ENCODE measurements at regions not wholly inside any gene's neighbourhood (a gene's known extent, or its start where the extent isn't known, plus 50 kb on each side); places are given as distances from the start of the nearest gene placed in this dataset.
A peak's percentile ranks its signal among the peaks of the same experiment; 100 is the strongest.

DNA sequence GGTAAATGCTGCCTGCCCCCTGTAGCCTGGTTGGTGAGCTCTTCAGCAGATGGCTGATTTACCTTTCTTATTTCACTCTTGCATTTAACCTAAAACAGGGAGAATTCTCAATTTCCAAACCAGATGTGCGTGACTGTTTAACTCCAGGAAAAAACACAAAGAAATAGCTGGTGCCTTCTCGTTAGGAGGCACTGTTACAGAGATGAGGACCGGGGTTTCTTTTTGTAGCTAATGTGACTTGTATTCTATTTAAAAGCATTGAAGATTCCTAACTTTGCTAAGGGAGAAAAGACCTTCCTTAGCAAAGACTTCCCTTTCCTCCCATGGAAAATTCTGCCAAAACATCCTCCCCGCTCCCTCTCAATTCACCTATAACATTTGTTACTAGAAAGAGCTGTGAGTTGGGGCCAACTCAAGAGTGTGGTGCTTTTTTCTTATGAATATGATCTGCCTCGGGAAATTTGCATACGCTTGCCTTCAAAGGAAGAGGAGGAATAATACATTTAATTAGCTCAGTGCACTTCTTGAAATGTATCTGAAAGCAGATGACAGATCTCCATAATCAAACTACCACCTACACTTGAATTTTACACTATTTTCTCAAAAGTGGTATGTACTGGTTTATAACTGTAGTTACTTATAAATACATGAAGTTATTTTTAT is 102.0 kb upstream of the ARID2 start:
- DNase-seq (ENCODE audit: low read depth), result no peak

DNA sequence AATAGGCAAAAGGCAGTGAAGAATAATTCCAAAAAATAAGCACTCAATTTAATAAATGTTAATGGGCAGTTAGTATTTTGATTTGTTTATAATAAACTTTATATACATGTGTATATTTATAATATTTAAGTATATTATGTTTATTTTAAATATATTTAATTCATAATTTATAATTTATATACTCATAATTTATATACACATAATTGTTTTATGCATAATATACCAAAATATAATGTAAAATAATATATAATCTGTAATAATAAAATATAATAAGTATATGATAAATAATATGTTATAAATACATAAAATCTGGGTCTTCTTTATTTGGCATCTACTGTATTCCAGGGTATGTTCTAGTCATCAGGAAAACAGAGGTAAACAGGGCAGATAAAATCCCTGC is 100.2 kb upstream of the ARID2 start:
- no peak for DNase-seq (ENCODE audit: low read depth)

DNA sequence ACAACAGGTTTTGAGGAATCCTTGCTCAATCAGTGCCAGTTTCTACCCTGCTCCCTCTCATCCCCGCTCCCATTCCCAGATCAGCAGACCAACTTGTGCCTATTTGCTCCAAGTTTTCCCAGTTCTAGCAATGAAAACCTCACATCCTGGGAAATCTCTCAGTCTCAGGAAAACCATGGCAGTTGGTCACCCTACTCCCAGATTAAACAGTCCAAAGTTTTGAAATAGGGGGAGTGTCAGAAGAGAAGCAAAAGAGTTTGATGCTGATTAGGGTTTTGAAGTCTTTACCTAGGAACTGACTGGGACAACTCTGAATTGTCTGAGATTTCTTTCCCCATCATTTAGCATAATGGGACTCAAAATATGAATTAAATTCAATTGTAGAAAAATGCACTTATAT is 95.8 kb upstream of the ARID2 start:
- no peak for DNase-seq (ENCODE audit: low read depth)

DNA sequence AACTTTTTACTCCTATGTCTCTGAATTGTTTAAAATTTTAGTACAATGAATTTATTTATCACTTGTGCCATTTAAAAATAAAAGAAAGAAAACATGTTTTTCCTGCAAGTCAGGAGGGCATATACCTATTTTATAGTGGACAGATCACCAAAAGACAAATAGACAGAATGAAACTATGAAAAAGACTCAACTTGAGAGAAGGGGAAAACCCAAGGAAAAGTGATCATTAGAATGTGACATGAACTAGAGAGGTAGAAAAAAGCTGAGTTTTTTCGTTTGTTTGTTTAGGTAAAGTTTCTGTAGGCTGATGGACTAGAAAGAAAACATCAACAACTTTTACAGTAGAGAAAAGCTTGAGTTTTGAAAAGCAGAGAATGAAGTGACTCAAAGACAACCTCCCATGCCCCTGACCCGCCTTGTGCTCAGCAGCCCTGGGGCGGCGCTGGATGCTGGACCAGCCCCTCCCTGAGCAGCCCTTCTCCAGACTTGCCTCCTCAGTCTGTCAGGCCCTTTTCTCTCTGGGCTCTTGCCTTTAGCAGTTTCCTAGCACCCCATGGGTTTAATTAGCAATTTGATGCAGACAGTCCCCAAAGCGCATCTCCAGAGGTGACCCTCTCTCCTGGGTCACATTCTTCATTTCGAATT is 95.1 kb upstream of the ARID2 start:
- no peak for DNase-seq (ENCODE audit: low read depth)

DNA sequence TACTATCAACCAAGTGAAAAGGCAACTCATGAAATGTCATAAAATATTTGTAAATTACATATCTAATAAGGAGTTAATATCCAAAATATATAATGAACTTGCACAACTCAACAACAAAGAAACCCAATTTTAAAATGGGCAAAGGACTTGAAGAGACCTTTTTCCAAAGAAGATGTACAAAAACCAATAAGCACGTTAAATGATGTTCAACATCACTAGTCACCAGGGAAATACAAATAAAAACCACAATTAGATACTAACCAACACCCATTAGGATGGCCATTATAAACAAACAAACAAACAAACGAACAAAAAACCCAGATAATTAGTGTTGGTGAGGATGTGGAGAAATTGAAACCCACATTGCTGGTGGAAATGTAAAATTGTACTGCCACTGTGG is 92.3 kb upstream of the ARID2 start:
- no peak for DNase-seq (ENCODE audit: low read depth)

DNA sequence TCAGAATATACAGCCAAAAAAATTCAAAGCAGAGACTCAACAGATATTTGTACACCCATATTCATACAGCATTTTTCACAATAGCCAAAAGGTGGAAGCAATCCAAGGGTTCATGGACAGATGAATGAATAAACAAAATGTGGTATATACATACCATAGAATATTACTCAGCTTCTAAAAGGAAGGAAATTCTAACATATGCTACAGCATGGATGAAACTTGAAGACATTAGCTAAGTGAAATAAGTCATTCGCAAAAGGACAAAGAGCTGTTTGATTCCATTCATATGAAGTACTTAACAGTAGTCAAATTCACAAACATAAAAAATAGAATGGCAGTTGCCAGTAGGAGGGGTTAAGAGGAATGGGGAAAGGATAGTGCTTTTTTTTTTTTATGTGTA is 91.8 kb upstream of the ARID2 start:
- DNase-seq (ENCODE audit: low read depth), result peak; percentile 77

DNA sequence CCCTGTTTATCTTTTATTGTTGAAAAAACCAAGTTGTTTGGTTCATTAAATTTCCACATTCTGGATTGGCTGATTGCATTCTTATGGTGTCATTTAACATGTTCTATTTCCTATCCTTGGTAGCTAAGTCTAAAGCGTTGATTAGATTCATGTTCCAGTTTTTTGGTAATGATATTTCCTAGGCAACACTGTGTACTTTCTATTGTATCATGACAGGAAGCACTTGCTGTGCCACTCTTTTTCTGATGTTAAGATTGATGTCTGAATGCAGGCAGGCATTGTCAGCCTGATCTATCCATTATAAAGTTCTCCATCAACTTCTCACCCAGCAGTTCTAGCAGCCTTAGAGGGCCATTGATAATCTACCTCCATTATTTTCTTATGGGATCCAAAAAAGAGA is 91.1 kb upstream of the ARID2 start:
- no peak for DNase-seq (ENCODE audit: low read depth)

DNA sequence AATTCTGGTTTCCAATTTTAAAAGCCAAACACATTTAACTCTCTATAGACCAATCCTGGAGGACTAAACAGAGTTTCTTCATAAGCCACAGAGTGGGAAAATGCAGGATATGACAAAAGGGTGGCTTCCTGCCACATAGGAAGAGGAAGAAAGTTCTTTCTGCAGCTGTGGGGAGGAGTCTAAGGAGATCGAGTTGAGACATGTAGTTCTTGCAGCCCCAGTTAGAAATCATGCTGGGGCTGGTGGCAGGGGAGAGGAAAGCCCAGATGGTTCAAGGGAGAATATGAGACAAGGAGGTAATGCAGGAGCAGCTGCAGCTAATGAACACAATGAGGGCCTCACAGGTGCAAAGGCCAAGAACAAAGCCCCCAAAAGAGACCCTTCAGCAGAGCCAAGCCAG is 85.0 kb upstream of the ARID2 start:
- DNase-seq (ENCODE audit: low read depth), result no peak

DNA sequence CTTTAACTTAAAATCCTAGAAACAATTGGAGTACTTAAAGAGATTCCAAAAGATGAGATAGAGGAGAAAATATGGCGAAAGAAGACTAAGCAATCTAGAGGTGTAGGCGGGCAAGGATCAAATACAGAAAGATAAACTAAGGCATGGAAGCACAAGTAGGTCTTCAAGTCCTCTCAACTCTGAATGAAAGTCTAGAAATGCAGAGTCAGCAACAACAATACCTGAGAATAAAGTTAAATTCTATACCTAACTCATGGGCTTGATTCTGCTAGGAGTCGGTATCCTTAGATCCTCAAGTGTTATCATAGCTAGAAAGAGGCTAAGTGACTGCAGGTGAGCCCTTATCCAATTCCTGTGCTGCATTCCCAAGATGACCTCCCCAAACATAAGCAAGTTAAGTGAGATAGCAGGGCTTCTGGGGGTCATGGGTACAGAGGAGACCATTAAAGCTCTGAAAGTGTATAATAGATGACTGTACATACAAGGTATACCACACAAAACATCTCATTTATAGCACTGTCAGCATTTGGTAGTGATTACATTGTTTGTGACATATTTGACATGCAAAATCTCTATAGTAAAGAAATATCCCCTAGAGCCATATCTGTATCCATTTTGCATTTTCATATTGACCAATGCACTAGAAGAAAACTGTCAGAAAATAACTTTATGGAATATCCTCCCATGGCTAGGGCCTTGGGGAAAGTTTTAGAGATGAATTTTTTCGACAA is 82.5 kb upstream of the ARID2 start:
- no peak for DNase-seq (ENCODE audit: low read depth)

DNA sequence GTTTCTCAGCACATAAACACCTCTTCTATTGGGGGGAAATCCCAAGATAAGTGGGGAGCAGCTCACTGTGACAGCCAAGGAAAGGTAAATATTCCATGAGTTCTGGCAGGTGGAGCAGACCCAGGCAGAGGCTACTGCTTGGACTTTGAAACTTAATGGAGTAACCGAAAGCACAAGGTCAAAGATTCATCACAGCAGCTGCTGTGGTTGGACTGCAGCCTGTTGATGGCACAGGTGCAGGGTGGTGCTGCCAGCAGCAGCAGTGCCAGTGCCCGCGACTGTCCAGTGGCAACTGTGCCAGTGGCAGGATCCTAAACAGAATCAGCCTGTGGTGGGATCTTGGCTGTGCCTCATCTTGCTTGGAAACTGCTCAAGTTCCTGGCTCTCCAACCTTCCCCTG is 81.4 kb upstream of the ARID2 start:
- no peak for DNase-seq (ENCODE audit: low read depth)

DNA sequence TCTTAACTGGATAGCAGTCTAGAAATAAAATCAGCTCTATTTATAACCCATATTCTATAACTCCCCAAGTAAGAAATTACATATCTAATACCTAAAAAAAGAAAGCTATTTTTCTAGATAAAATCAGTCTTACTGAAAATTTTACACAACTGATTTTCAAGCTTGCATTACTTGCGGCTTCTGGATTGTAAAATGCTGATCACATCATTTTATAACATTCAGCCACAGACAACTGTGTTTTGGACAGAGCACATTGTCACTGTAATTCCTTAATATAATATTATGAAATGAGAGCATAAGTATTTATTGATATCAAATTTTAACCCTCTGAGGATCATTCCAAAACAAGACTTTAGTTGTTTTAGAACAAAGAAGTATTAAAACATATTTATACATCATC is 78.5 kb upstream of the ARID2 start:
- no peak for DNase-seq (ENCODE audit: low read depth)

DNA sequence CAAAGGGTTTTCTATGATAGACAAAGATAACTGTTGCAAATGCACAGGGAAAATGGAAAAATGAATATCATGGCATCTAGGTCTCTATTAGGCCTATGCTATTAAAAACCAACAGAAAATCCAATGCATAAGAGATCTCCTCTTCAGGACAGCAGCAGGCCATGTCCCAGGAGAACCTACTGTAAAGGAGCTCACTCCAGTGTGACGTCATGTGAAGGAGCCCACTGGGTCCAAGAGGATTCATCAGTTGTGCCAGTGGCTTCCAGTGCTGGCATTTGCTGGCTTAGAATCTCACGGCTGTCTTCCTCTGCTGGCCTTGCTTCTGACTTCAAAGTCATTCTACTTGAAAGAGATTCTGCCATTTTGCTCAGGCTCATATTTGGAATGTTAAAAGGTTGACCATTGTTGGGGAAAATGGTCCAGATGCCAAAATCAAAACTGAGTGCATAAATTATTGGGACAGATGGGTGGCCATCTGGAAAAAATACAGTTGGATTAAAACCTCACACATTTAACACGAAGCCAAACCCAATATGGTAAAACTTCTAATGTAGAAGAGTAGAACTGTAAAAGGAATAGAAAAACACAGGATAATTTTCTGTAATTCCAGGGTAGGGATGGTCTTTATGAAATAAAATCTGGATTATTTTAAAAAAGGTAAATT is 75.4 kb upstream of the ARID2 start:
- no peak for DNase-seq (ENCODE audit: low read depth)

DNA sequence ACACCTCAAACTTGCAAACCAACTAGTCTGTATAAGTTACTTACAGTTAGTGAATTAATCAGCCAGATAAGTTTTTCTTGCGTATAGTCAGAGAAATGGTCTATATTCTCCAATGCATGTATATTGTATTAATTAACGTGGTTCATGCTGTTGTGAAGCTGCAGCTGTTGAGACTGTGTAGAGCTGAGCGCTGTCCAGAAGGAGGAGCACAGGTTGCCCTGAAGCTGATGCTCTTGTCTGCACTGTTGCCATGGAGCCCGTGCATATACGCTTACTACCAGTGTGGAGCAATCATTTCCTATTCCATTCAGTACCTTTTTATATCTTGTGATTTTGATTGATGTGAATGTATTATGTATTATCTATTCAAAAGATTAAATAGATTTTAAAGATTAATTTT is 74.3 kb upstream of the ARID2 start:
- no peak for DNase-seq (ENCODE audit: low read depth)

DNA sequence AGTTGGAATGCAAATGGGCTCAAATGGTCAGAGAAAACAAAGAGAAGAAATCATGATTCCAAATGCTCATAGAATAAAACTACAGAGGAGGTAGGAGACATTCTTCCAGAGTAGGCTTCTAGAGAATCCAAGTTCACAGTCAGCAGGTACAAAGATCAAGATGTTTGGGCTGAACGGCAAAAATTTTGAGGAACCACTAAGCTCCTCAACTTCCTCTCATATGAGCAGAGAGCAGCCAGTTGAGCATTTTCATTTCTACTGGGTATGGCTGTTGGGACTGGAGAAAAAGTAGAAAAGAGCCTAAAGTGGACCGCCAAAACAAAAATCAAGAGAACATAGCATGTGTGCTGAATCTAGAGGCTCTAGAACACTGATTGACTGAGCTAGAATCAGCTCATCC is 73.8 kb upstream of the ARID2 start:
- no peak for DNase-seq (ENCODE audit: low read depth)

DNA sequence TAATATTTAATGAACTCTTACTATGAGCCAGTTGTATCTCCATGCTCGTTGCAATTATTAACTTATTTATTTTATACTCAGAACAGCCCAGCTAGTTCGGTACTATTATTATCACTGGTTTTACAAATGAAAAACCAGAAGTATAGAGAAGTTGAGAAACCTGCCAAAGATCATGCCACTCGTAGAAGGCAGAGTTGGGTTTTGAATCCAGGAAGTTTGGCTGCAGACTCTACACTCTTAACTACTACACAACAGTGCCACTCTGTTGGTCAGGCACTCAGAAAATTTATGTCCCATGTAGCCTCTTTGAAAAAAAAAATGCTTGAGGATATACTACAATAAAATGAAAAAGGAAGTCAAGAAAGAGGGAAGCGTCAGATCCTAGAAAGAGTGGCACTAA is 71.5 kb upstream of the ARID2 start:
- no peak for DNase-seq (ENCODE audit: low read depth)

DNA sequence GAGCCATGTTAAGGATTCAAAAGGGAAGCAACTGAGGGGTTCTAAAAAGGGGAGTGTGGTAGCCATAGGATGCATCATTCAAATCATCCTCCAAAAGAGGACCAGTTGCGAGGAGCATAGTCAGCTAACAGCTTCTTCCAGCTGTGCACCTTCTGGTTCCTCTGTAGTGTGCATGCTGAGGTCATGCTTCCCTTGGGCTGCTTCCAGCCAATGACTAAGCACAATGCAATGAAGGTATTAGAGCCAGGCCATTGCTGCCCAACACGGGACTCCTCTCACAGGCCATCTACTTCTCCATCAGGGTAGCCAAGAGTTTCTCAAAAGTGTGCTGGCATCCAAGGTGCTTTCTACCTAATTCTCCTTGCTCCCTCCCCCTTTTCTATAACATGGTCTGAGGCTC is 69.2 kb upstream of the ARID2 start:
- no peak for DNase-seq (ENCODE audit: low read depth)

DNA sequence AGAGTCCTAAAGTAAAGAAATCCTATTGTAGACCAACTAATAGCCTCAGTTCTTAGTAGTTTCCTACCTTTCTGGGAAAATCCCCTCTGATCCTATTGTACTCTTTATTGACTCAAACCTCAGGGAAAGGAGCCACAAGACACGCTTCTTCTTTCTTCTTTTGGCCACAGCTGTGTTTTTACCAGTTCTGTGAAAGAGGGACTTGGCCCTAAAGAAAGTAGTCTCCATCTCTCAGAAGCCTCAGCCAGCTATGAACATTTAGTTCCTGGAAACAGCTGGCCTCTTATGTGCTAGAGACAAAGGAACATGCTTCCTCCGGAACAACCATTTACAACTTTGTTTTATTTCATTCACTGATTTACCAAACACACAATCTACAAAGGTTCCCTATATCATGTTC is 66.1 kb upstream of the ARID2 start:
- DNase-seq (ENCODE audit: low read depth), result no peak

DNA sequence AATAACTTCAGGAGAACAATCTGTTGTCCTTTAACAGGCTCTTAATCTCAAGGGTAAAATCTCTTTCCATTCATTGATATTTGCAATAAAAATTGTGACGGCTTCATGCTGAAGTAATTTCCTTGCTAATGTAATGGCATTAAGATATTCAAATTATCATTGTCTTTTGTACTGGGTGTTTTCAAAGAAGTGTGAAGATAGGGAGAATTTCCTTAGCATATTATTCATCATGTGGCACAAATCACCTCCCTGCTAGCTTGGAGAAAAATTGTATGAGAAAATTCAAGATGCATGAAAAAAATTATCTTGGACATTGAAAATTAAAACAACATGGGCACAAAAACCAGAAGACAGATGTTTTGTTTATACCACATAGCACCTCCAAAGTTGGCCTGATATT is 63.6 kb upstream of the ARID2 start:
- no peak for DNase-seq (ENCODE audit: low read depth)

DNA sequence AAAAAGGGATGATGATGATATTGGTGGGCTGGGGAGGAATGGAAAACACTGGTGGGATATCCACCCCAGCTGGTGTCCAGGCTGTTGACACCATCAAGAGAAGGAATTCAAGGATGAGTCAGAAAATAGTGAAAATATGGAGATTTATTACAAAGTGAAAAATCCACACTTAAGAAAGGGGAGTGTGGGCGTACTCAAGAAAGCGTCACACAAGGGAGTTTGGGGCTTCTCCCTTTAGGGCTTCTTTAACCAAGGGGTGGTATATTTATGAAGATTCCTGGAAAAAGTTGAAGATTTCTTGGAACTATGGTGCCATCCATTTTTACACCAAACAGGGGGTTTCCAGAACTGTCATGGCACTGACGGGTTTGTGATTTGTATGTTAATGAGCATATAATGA is 63.1 kb upstream of the ARID2 start:
- DNase-seq (ENCODE audit: low read depth), result no peak

DNA sequence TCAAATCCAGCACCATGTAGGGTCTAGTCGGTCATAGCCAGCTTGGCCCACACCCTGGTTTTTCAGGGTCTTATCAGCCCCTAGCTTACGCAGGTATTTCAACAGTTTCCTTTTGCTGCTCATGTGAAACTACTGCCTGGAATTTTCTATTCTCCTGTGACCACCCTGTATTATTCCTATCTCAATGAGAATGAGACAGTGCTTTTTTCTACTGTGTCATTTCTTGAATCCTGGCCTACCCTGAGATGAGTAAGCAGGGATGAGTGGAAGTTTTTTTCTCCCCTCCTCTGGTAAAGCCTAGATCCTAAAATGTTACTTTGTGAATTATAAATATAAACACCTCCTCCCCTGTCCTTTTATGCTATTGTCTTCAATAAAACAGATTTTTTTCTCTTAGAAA is 62.7 kb upstream of the ARID2 start:
- DNase-seq (ENCODE audit: low read depth), result no peak

DNA sequence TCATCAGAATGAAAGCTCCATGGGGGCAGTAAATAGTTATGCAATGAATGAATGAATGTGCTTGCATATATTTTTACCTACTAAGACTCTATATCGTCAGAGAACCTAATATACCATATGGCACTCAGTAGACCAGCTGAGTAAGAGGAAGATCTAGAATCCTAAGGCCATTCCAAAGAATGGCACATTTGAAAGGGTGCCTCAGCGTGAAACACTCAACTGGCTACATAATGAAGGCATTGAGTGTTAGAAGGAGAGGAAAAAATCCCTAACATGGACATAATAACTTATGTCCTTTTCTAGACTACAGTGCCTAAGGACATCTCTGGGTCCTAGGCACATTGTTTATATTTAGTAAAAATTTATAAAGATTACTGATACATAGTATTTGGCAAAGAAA is 61.7 kb upstream of the ARID2 start:
- DNase-seq (ENCODE audit: low read depth), result no peak

DNA sequence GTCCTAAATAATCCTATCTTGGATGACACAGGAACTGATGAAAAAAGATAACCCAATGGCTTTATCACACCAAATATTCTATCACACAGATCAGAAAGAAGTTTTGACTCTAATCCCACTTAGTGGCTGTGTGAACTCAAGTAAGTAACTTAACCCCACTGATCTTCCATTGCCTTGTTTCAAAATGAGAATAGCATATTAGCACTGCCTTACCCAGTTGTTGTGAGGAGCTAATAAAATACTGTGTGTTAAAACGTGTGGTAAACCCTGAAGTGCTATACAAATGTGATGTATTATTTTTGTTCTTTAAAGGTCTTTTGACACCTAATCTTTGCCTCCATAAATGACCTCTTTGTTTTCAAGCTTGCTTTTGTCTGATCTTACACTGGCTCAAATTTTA is 60.9 kb upstream of the ARID2 start:
- no peak for DNase-seq (ENCODE audit: low read depth)

DNA sequence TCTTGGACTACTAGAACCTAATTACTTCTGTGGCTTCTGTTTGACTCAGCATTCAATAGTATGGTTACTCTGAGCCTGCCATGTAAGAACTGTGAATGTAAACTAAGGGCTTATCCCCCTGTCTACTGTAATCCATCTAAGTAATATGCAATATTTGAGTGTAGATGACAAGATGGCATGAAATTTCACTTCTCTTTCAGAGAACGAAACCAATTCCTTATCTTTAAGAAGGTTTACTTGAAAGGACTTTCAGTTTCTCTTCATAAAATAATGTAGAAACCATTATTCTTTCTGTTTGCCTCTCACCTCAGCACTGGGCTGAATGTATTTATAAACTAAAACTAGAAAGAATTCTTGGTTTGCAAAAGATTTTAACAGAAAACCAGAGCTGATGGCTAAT is 60.4 kb upstream of the ARID2 start:
- no peak for DNase-seq (ENCODE audit: low read depth)
